GM23248 (cell line): ENCODE measurements at regions not wholly inside any gene's neighbourhood (a gene's known extent, or its start where the extent isn't known, plus 50 kb on each side); places are given as distances from the start of the nearest gene placed in this dataset.

Source experiments
- DNase-seq: peaks from one replicate; pipeline ENCODE4 v3.0.0-alpha.2; 2015
- H2AFZ ChIP-seq: fragments of 200-600 bp; sonication (generic); 2 replicates; pipeline ENCODE4 v1.6.1; 2016; ENCODE audit warnings: antibody characterized with exemption
- H3F3A ChIP-seq: fragments of 200-600 bp; sonication (generic); 2 replicates; pipeline ENCODE4 v1.6.1; 2016; ENCODE audit warnings: mild to moderate bottlenecking, antibody characterized with exemption, mixed run types; ENCODE audit not compliant: insufficient read depth
- H3K27ac ChIP-seq: fragments of 200-600 bp; sonication (generic); 2 replicates; pipeline ENCODE4 v1.5.1; 2016; ENCODE audit warnings: mild to moderate bottlenecking
- H3K27me3 ChIP-seq: fragments of 200-600 bp; sonication (generic); replicated peaks from 2 replicates; pipeline ENCODE4 v1.6.1; 2016; ENCODE audit warnings: mild to moderate bottlenecking; ENCODE audit not compliant: insufficient read depth
- H3K36me3 ChIP-seq: fragments of 200-600 bp; sonication (generic); 2 replicates; pipeline ENCODE4 v1.6.1; 2016; ENCODE audit warnings: low read depth, mild to moderate bottlenecking
- H3K4me1 ChIP-seq: fragments of 200-600 bp; sonication (generic); 2 replicates; pipeline ENCODE4 v1.6.1; 2016; ENCODE audit warnings: mild to moderate bottlenecking; ENCODE audit not compliant: insufficient read depth
- H3K4me2 ChIP-seq: fragments of 200-600 bp; sonication (generic); one replicate; pipeline ENCODE4 v1.6.1; 2016; ENCODE audit warnings: mild to moderate bottlenecking; ENCODE audit not compliant: unreplicated experiment
- H3K4me3 ChIP-seq: fragments of 200-600 bp; sonication (generic); 2 replicates; pipeline ENCODE4 v1.5.1; 2016; ENCODE audit warnings: mild to moderate bottlenecking
- H3K79me2 ChIP-seq: fragments of 200-600 bp; sonication (generic); 2 replicates; pipeline ENCODE4 v1.6.1; 2016; ENCODE audit warnings: mild to moderate bottlenecking; ENCODE audit not compliant: insufficient read depth
- H3K9ac ChIP-seq: fragments of 200-600 bp; sonication (generic); 2 replicates; pipeline ENCODE4 v1.6.1; 2016; ENCODE audit warnings: mild to moderate bottlenecking
- H3K9me2 ChIP-seq: fragments of 200-600 bp; sonication (generic); 2 replicates; pipeline ENCODE4 v1.6.1; 2016; ENCODE audit warnings: mixed run types, mild to moderate bottlenecking, moderate library complexity; ENCODE audit not compliant: insufficient read depth
- H3K9me3 ChIP-seq: fragments of 200-600 bp; sonication (generic); one replicate; pipeline ENCODE4 v1.6.1; 2017; ENCODE audit warnings: low read depth
- H4K20me1 ChIP-seq: fragments of 200-600 bp; sonication (generic); 2 replicates; pipeline ENCODE4 v1.6.0; 2016; ENCODE audit not compliant: insufficient read depth
- EZH2 ChIP-seq: fragments of 200-600 bp; sonication (generic); IDR thresholded peaks from 2 replicates; pipeline ENCODE4 v1.6.1; 2018; ENCODE audit warnings: antibody characterized with exemption, mild to moderate bottlenecking; ENCODE audit not compliant: insufficient read depth, poor library complexity, severe bottlenecking
- EZH2phosphoT487 ChIP-seq: fragments of 200-600 bp; sonication (generic); IDR thresholded peaks from 2 replicates; pipeline ENCODE4 v1.6.1; 2018; ENCODE audit warnings: antibody characterized with exemption, moderate library complexity, mild to moderate bottlenecking, low read depth; ENCODE audit not compliant: insufficient read depth
- WGBS, 2 experiments: methylation state at CpG; one replicate each; pipeline ENCODE4 v1.1.6; 2015 to 2017; ENCODE audit warnings: low lambda C conversion rate in 2 of 2, low coverage in 1 of 2; ENCODE audit errors: missing lambda C conversion rate in 2 of 2; 5-methylcytosine and 5-hydroxymethylcytosine counted together
- in situ Hi-C: fragments of 300-500 bp; cut with MboI; formaldehyde crosslinking; loops from 2 replicates; pipeline ENCODE4 v1.15.0; 2020

DNA sequence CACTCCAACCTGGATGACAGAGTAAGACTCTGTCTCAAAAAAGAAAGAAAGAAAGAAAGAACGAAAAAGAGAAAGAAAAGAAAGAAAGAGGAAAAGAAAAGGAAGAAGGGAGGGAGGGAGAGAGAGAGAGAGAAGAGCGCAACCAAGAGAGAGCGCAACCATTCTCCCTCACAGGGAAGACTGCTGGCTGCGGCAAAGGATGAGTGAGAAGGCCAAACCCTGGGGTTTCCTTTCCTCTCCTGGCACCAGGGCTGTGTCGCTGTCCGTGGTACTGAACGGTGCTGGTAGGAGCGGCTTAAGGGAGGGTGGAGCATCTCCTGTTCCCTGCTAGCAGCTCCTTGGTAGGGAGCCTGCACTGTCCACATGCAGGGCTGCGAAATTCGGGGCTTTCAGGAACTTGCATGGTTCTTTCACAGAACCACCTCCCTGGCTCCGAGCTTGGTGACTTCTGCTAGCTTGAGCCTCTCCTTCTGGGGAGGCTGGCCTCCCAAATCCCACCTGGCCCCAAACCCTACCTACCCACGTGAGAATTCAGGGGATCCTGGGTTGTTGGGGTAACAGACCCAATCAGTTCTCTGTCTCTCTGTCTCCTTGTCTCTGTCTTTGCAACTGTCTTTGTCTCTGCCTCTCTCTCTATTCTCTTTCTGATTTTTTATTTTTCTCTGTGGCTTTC, 51.1 kb upstream of the ZNRF4 start:
- no peaks in the 10 kb centered on the region for H3K36me3 ChIP-seq
- H3K4me3 ChIP-seq: no peak overlapping the region
- H3K79me2 ChIP-seq: no peaks in the 10 kb centered on the region
- DNase-seq: peak; percentile 90
- H4K20me1 ChIP-seq: no peaks in the 10 kb centered on the region
- TF ChIP-seq EZH2 (no peak), EZH2phosphoT487 (no peak)
- H3K27me3 ChIP-seq: no peaks in the 10 kb centered on the region; the same call in 1 of the 2 replicates
- no peaks in the 10 kb centered on the region for H3K9me2 ChIP-seq
- H3K4me2 ChIP-seq: no peak overlapping the region
- no peak overlapping the region for H3K9ac ChIP-seq
- H3F3A ChIP-seq: no peaks in the 10 kb centered on the region
- 5 to 7% methylated on average over 11 to 12 of the region's 12 CpGs for WGBS, 2 experiments
- H3K9me3 ChIP-seq: no peaks in the 10 kb centered on the region
- no peaks in the 10 kb centered on the region for H3K4me1 ChIP-seq
- no peak overlapping the region for H3K27ac ChIP-seq
- in situ Hi-C loops: no loop called here
- H2AFZ ChIP-seq: no peak overlapping the region
